ENCODE measurements at regions not wholly inside any gene's neighbourhood (a gene's known extent, or its start where the extent isn't known, plus 50 kb on each side); places are given as distances from the start of the nearest gene placed in this dataset.
"Not testable (repeated sequence)": the region's sequence is repeated elsewhere in the genome, so short reads cannot be mapped to it uniquely, and the experiment has no call there.

DNA sequence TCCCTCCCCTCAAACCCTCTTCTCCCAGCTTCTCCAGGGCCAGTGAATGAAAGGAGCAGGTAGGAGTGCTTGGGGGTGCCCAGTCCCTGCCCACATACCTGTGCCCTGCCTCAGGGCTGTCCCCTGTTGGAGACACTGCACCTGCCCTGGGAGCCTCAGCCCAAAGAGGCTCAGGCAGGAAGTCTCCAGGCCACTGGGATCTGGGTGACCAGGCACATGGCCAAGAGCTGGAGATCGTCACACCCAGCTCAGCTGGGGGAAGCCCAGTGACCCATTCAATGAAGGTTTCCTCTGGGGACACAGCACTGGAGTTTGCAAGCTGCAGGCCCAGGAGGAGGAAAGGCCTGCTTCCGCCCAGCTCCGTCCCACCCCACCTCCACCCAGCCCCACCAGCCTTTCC, 156.4 kb downstream of the ZFP36L2 start:
- Mint-ChIP-seq H3K27ac (no peak overlapping the region), H3K36me3 (ENCODE audit: low read depth) (no peaks in the 10 kb centered on the region), H3K9me3 (no peaks in the 10 kb centered on the region), H3K4me1 (ENCODE audit: low read depth) (no peaks in the 10 kb centered on the region), H3K27me3 (no peaks in the 10 kb centered on the region), H3K4me3 (no peak overlapping the region)
- ChIA-PET POLR2A (interaction anchor here (1.2 kb wide), 1 partner anchor 18 kb away, joined by 3 read pairs; no protein-coding TSS in a partner anchor), CTCF (no interaction called here)
- DNase-seq = no peak
- no peak for ATAC-seq
- no peak for TF ChIP-seq CTCF (IDR thresholded peaks at IDR 0.05)
- intact Hi-C loops (cut with micrococcal nuclease) = no loop called here

DNA sequence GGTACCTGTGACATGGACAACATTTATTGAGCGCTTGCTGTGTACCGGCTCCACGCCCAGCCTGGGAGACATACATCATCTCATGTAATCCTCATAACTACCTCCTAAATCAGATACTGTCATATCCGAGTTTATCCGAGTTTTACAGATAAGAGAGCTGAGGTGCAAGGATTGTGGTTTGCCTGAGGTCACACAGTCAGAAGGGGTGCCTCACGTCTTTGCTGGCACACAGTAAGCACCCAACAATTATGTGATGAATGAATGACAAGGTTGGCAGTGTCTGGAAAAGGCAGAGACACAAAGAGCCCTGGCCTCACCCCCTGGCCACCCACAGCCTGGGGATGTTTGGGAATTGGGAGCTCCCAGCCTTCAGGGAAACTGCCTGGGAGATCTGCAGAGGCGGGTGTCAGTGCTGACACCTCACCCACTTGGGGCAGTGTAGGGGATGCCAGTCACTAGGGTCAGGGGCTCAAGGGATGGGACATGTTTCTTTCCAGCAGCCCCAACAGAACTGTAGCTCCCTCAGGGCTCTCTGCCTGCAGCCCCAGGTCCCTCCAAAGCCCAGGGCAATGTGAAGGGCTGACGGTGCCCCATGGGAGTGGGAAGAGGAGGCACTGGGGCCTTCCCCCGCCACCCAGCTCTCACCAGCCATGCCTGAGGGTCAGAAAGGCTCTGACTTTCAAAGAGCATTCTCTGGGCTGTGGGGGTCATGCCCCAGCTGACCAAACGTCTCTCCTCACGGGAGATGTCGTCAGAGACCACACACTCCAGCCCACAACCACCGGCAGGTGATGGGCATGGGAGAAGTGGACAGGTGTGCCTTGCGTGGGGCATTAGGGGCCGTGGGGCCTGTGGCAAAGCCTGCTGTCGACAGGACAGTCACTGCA, 157.5 kb downstream of the ZFP36L2 start:
- intact Hi-C loops (cut with micrococcal nuclease) = no loop called here
- H3K27me3 Mint-ChIP-seq = no peaks in the 10 kb centered on the region
- no peak overlapping the region for H3K27ac Mint-ChIP-seq
- H3K36me3 Mint-ChIP-seq (ENCODE audit: low read depth) = peaks cover 2% of the 10 kb centered on the region
- CTCF ChIA-PET = no interaction called here
- ATAC-seq (no peak), DNase-seq (no peak)
- no peaks in the 10 kb centered on the region for H3K4me1 Mint-ChIP-seq (ENCODE audit: low read depth)
- H3K9me3 Mint-ChIP-seq = no peaks in the 10 kb centered on the region
- no peak overlapping the region for H3K4me3 Mint-ChIP-seq
- POLR2A ChIA-PET = no interaction called here
- TF ChIP-seq CTCF (IDR thresholded peaks at IDR 0.05) = no peak

- no peak for TF ChIP-seq CTCF (IDR thresholded peaks at IDR 0.05)
- ChIA-PET CTCF (no interaction called here), POLR2A (no interaction called here)
- Mint-ChIP-seq H3K27me3 (no peaks in the 10 kb centered on the region), H3K27ac (no peak overlapping the region), H3K9me3 (no peaks in the 10 kb centered on the region), H3K36me3 (ENCODE audit: low read depth) (peaks cover 2% of the 10 kb centered on the region), H3K4me1 (ENCODE audit: low read depth) (no peaks in the 10 kb centered on the region), H3K4me3 (no peak overlapping the region)
- DNase-seq (no peak), ATAC-seq (no peak)
- intact Hi-C loops (cut with micrococcal nuclease) = no loop called here
Measured at GRCh38 chr2:43068041-43068533, 158.3 kb downstream of the ZFP36L2 start.

DNA sequence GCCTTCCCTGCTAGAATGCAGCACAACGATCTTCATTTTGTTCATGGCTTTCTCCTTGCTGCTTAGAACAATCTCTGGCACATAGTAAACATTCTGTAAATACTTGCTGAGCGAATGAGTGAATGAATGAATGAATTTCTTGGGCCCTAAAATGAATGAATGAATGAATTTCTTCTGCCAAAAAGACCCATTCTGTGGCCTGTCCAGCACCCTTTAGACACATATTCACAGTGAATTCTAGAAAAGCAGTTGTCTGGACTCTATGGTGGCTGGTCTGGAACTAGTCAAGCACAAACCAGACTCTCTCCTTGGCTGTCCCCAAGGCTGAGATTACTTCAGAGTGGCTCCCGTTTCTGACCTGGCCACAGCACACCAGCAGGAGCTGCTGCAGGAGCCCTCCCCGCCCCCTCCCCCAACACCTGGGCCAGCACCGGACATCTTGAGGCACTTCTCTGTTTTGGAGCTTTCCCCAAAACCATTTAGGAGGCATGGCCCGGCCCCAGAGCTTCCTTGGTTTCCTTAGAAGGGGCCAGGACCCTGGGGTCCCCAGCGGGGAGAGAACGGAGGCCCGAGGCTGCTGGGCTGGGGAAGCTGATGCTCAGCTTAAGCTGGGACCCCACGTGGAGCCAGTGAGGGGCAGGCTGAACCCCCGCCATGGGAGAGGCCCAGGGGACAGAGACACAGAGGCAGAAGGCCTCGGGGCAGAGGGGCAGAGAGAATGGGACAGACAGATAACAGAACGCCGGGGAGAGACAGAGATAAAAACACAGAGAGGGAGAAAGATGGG, 159.0 kb downstream of the ZFP36L2 start:
- ATAC-seq = no peak
- Mint-ChIP-seq H3K27ac (no peak overlapping the region), H3K4me1 (ENCODE audit: low read depth) (no peaks in the 10 kb centered on the region), H3K9me3 (no peaks in the 10 kb centered on the region), H3K36me3 (ENCODE audit: low read depth) (peaks cover 2% of the 10 kb centered on the region), H3K27me3 (no peaks in the 10 kb centered on the region), H3K4me3 (no peak overlapping the region)
- intact Hi-C loops (cut with micrococcal nuclease) = no loop called here
- no peak for TF ChIP-seq CTCF (IDR thresholded peaks at IDR 0.05)
- POLR2A ChIA-PET = no interaction called here
- CTCF ChIA-PET = no interaction called here
- DNase-seq = no peak

DNA sequence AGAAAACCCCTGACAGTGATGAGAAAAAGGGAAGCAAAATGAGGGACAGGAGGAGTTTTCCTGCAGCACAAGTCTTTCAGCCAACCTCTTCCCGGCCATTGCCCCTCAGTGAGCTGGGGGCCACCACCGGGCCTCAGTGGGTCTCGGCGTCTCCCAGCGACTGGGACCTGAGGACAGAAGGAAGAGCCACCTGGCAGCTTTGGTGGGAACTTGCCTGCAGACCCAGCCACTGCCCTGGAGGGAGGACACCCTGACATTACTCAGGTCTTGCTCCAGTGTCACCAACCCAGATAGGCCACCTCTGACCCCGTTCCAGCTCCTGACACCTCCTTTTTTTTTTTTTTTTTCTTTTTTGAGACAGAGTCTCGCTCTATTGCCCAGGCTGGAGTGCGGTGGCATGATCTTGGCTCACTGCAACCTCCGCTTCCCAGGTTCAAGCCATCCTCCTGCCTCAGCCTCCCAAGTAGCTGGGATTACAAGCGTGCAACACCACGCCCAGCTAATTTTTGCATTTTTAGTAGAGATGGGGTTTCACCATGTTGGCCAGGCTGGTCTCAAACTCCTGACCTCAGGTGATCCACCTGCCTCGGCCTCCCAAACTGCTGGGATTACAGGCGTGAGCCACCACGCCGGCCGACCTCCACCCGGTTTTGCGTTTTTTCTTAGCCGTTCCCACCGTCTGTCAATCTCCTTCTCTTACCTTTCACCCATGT, 159.7 kb downstream of the ZFP36L2 start:
- H3K27me3 Mint-ChIP-seq; CTCF ChIA-PET; POLR2A ChIA-PET; DNase-seq; H3K4me3 Mint-ChIP-seq; ATAC-seq; H3K36me3 Mint-ChIP-seq (ENCODE audit: low read depth); intact Hi-C loops (cut with micrococcal nuclease); H3K27ac Mint-ChIP-seq; H3K9me3 Mint-ChIP-seq; H3K4me1 Mint-ChIP-seq (ENCODE audit: low read depth): not testable (repeated sequence)

All from activated CD8-positive, alpha-beta T cell treated with anti-CD3 and anti-CD28 coated beads for 36 hours (primary cell).